Thymus (tissue), 11 donors: ENCODE measurements at regions not wholly inside any gene's neighbourhood (a gene's known extent, or its start where the extent isn't known, plus 50 kb on each side); places are given as distances from the start of the nearest gene placed in this dataset.

Experiments used
- DNase-seq, 9 donors: peaks; one replicate each; pipeline ENCODE4 v3.0.0-alpha.2; 2013; ENCODE audit warnings: low spot score in 9 of 9, low read depth in 6 of 9, missing footprints in 1 of 9
- H3K27ac ChIP-seq, 2 donors: one replicate each; pipeline ENCODE4 v1.5.1; 2013; ENCODE audit warnings: control low read depth in 1 of 2, low read depth in 1 of 2, low read length in 1 of 2, mild to moderate bottlenecking in 1 of 2, moderate library complexity in 1 of 2
- H3K27me3 ChIP-seq, 2 donors: one replicate each; pipeline ENCODE4 v1.5.1; 2013; ENCODE audit warnings: low read length in 1 of 2; ENCODE audit not compliant: control insufficient read depth in 2 of 2, insufficient read depth in 1 of 2
- H3K36me3 ChIP-seq, 2 donors: one replicate each; pipeline ENCODE4 v1.5.1; 2013; ENCODE audit warnings: low read length in 1 of 2, mild to moderate bottlenecking in 1 of 2, moderate library complexity in 1 of 2; ENCODE audit not compliant: control insufficient read depth in 2 of 2, insufficient read depth in 2 of 2
- H3K4me1 ChIP-seq, 2 donors: one replicate each; pipeline ENCODE4 v1.5.1; 2013; ENCODE audit warnings: low read length in 2 of 2; ENCODE audit not compliant: control insufficient read depth in 2 of 2, insufficient read depth in 2 of 2
- H3K4me3 ChIP-seq, 2 donors: one replicate each; pipeline ENCODE4 v1.5.1; 2013; ENCODE audit warnings: low read length in 2 of 2, control low read depth in 1 of 2, mild to moderate bottlenecking in 1 of 2
- H3K9me3 ChIP-seq, 2 donors: one replicate each; pipeline ENCODE4 v1.5.1; 2013; ENCODE audit warnings: low read length in 1 of 2, mild to moderate bottlenecking in 1 of 2; ENCODE audit not compliant: control insufficient read depth in 2 of 2, insufficient read depth in 1 of 2
- WGBS: extraction: QIAGEN DNeasy Blood & Tissue Kit; methylation state at CpG from one replicate; pipeline ENCODE4 v1.1.7; 2013; 5-methylcytosine and 5-hydroxymethylcytosine counted together
- donor health status: healthy.

DNA sequence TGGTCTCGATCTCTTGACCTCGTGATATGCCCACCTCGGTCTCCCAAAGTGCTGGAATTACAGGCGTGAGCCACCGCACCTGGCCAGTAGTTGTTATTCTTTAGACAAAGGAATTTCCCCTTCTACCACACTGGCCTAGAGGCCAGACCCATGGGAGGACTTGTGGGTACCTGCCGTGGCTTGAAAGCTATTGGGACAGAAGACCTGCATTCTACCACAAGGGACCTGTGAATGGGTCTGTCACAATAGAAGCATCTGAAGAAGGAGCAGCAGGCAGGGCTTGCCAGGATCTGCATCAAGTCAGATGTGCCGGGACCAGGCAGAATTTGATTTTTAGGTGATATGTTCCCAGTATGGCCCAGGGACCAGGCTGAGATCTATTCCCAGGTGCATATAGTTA, 356.9 kb downstream of the FGFR2 start:
- WGBS: 93% methylated on average over 7 of the region's 7 CpGs
- no peaks in the 10 kb centered on the region for H3K36me3 ChIP-seq
- no peak overlapping the region for H3K4me3 ChIP-seq
- peaks cover 2 to 5% of the 10 kb centered on the region in 2 donors for H3K9me3 ChIP-seq
- H3K27me3 ChIP-seq: no peaks in the 10 kb centered on the region
- DNase-seq: no peak
- no peak overlapping the region for H3K27ac ChIP-seq
- H3K4me1 ChIP-seq: no peaks in the 10 kb centered on the region

DNA sequence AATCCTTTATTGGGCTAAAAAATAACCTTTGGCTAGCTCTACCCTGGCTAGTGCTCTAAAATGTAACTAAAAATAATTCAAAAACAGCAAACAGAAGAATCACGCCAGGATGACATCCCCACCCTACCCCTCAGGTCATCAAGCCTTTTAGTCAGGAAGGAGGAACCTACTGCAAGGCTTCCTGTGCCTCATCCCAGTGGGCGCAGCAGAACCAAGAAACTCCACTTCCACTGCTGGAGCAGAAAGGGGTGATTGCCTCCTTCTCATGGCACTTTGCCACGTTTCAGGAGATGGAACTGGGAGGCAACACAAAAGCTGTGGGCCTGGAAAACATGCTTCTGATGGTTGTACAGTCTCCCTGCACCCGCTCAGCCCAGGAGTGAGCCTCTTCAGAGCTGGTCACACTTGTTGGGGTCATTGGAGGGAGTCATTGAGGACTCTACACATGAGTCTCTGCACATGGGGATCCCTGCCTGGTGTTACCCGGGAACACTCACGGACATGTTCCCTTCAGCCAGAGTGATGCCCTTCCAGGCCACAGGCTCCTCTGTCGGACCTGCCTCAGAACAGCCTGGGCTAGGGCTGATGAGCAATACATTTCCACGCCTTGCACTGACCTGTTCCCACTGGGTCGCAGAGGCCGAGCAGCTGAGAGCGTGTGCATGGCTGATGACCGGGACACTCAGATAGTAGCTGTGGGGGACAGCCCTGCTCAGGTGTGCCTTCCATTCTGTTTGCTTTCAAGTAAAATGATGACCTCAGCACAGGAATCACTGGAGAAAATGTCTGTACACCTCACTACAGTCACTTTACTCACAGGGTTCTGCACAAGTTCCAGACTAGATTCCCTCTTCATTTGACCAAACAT, 355.3 kb downstream of the FGFR2 start:
- Histone ChIP-seq H3K27me3 (no peaks in the 10 kb centered on the region), H3K4me1 (no peaks in the 10 kb centered on the region), H3K9me3 (peaks cover 2 to 3% of the 10 kb centered on the region in 2 donors), H3K4me3 (no peak overlapping the region), H3K36me3 (no peaks in the 10 kb centered on the region), H3K27ac (no peak overlapping the region)
- WGBS: 84% methylated on average over 12 of the region's 12 CpGs
- DNase-seq: no peak

DNA sequence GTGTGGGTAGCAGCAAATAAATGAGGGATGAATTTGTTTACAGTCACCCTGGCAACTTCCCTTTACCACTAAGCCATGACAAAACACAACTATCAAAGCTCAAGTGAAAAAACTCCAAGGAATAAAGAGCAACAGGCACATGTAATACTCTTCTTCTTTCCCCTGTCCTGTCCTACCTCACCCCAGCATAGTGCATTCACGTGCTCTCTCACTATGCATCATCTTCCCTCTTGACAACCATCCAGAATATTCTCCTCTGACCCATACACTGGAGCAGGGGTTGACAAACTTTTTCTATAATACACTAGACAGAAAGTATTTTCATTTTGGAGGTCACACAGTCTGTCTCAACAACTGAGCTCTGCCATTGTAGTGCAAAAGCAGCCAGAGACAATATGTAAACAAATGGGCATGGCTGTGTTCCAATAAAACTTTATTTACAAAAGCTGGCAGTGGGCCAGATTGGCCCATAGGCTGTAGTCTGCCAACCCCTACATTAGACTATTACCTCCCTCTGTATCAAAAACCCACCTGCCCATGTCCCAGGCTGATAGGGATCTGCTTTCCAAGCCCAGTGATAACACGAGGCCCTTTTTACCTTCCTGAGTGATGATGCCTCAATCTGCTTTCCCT, 354.5 kb downstream of the FGFR2 start:
- DNase-seq: no peak
- Histone ChIP-seq H3K27ac (no peak overlapping the region), H3K4me3 (no peak overlapping the region), H3K4me1 (no peaks in the 10 kb centered on the region), H3K27me3 (no peaks in the 10 kb centered on the region), H3K36me3 (no peaks in the 10 kb centered on the region), H3K9me3 (no peaks in the 10 kb centered on the region)
- WGBS: 84% methylated on average over 2 of the region's 2 CpGs

DNA sequence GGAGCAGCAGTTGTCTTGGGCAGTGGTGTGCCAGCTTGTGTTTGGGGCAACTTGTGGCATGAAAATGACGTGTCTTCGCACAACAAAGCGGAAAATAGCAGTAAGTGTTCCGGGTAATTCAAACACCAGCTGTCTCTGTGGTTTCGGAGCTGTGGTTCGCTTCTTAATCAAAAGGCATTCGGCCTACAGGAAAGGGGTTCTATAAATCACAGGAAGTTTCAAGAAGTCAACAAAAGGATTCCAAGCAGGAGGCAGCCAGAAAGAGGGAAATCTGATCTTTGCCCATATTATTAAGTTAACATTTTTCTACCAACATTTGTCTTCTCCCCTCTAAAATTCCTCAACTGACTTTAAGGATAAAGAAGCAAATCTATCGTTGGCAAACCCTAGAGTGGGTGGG, 353.4 kb downstream of the FGFR2 start:
- Histone ChIP-seq H3K27me3 (no peaks in the 10 kb centered on the region), H3K27ac (no peak overlapping the region), H3K36me3 (no peaks in the 10 kb centered on the region), H3K4me3 (no peak overlapping the region), H3K9me3 (no peaks in the 10 kb centered on the region), H3K4me1 (no peaks in the 10 kb centered on the region)
- no peak for DNase-seq
- 12% methylated on average over 8 of the region's 8 CpGs for WGBS

DNA sequence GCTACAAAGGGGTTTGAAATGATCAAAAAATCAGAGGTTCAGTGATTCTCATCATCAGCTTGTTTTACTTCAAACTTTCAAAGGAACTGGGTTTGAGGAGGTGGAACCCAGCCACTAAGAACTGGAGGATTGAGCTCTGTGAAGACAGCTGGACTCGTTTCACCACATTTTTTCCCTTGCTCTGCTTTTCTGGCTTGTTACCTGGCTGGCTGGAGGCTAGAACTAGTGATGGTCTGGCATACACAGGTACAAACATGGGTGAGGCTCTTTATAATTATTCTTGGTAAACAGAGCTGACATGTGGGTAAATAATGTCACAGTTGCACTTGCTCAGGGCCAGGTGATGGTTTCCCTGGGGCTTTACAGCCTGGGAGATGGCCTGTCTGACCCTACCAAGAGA, 352.5 kb downstream of the FGFR2 start:
- no peak for DNase-seq
- 74% methylated on average over 1 of the region's 1 CpG for WGBS
- H3K27me3 ChIP-seq: no peaks in the 10 kb centered on the region

DNA sequence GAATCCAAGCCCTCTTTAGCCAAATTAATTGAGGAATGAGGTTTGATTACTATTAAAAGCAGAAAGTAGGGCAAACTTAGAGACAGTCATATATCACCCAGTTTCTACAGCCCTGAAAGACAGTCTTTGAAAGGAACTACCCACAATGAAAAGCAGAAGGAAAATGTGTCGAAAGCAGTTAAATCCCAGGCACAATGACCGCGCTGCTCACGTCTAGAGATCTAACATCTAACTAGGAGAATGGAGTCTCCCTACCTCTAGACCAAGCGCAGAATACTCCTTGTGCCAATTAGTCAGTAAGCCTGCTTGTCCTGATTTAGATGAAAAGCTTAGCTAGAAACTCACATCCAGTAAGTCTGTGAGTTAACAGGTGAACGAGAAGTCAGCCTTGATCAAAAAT, 350.0 kb downstream of the FGFR2 start:
- DNase-seq: no peak
- Histone ChIP-seq H3K27ac (no peak overlapping the region), H3K4me1 (no peaks in the 10 kb centered on the region), H3K27me3 (no peaks in the 10 kb centered on the region), H3K36me3 (no peaks in the 10 kb centered on the region), H3K4me3 (no peak overlapping the region), H3K9me3 (no peaks in the 10 kb centered on the region)
- 33% methylated on average over 6 of the region's 6 CpGs for WGBS

More for the DNA sequence above, 352.5 kb downstream of the FGFR2 start:
- Histone ChIP-seq H3K27ac (no peak overlapping the region), H3K4me1 (no peaks in the 10 kb centered on the region), H3K9me3 (no peaks in the 10 kb centered on the region), H3K4me3 (no peak overlapping the region), H3K36me3 (no peaks in the 10 kb centered on the region)

DNA sequence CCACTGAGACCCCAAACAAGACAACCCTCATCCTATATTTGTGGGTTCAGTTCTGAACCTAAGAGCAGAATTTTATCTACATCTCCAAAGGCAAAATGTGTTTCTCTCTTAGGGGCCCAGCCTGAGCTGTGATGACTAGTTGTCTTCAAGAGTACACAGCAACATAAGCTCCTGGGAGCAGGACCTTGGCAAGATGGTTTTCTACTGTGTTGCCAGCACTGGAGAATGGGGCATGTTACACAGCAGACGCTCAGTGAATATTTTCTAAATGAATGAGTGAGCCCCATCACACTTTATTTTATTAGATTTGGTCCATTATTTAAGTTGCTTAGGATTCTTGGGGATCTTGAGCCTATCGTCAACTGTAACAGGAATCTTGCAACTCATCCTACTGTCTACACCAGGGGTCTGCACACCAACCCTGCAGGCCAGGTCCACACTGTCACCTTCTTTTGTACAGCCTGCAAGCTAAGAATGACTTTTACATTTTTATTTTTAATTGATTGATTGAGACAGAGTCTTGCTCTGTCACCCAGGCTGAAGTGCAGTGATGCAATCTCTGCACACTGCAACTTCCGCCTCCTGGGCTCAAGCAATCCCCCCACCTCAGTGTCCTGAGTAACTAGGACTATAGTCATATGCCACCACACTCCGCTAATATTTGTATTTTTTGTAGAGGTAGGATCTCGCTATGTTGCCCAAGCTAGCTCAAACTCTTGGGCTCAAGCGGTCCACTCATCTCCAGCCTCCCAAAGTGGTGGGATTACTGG, 347.1 kb downstream of the FGFR2 start:
- WGBS: 98% methylated on average over 6 of the region's 6 CpGs

DNA sequence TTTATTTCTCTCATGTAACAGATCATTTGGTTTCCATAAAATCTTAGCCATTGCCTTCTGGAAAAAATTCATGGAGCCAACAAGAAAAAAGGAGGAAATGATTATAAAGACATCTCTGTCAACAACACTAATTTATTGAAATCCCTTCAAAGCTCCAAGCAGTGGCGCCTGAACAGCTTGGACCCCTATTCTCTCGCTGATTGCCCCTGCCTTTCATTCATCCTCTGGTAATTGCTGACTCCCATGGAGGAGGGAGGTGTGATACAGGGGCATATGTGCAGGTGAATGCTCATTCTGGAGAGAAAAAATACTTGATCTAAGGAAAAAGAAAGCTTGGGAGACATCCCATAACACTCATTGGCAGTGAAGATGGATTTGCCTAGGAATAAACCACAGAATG, 345.5 kb downstream of the FGFR2 start:
- Histone ChIP-seq H3K27ac (no peak overlapping the region), H3K36me3 (no peaks in the 10 kb centered on the region), H3K4me3 (no peak overlapping the region), H3K27me3 (no peaks in the 10 kb centered on the region), H3K9me3 (no peaks in the 10 kb centered on the region), H3K4me1 (no peaks in the 10 kb centered on the region)
- 89% methylated on average over 2 of the region's 2 CpGs for WGBS
- no peak for DNase-seq

More for the DNA sequence above, 347.1 kb downstream of the FGFR2 start:
- H3K4me1 ChIP-seq: no peaks in the 10 kb centered on the region
- no peak for DNase-seq
- no peaks in the 10 kb centered on the region for H3K36me3 ChIP-seq
- no peak overlapping the region for H3K4me3 ChIP-seq
- H3K27me3 ChIP-seq: no peaks in the 10 kb centered on the region
- H3K27ac ChIP-seq: no peak overlapping the region
- no peaks in the 10 kb centered on the region for H3K9me3 ChIP-seq

DNA sequence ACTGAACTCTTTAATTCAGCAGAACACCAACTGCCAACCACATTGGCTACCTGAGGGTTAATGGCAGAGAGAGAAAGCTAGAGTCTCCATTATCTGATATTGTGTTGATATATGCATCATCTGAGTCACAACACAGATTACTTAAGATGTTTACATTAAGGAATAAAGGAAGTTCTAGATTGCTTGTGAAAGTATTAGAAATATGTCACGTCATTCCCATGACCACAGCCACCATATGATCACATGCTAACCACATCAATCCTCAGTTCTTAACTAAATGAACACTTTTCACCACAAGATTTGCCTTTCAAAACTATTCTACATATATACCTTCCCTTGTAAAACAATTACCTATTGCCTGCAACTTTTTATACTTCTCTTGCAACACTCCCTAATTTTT, 337.9 kb downstream of the FGFR2 start:
- Histone ChIP-seq H3K4me1 (no peaks in the 10 kb centered on the region), H3K36me3 (no peaks in the 10 kb centered on the region), H3K4me3 (no peak overlapping the region), H3K9me3 (no peaks in the 10 kb centered on the region), H3K27ac (no peak overlapping the region), H3K27me3 (no peaks in the 10 kb centered on the region)
- WGBS: 6% methylated on average over 1 of the region's 1 CpG
- no peak for DNase-seq
